NB4 (cell line): ENCODE measurements at regions not wholly inside any gene's neighbourhood (a gene's known extent, or its start where the extent isn't known, plus 50 kb on each side); places are given as distances from the start of the nearest gene placed in this dataset.

ENCODE experiments used
- DNase-seq: peaks from one replicate; pipeline ENCODE4 v3.0.0; 2010; ENCODE audit warnings: low read depth
- H3K4me3 ChIP-seq: one replicate; pipeline ENCODE4 v1.5.1; 2011; ENCODE audit warnings: mild to moderate bottlenecking, low read depth, low read length, moderate library complexity
- MYC ChIP-seq: IDR thresholded peaks from 2 replicates; pipeline ENCODE4 v1.6.1; 2011; ENCODE audit warnings: low read depth, low read length
- POLR2A ChIP-seq: IDR thresholded peaks from 2 replicates; pipeline ENCODE4 v1.6.1; 2011; ENCODE audit warnings: mild to moderate bottlenecking; ENCODE audit not compliant: insufficient read length; ENCODE audit errors: extremely low read depth
- TF ChIP-seq, protein P1 (sequence below): IDR thresholded peaks from one replicate; pipeline ENCODE4 v1.5.1; 2012; ENCODE audit warnings: low read depth, low read length
- TF ChIP-seq, protein P2 (sequence below): IDR thresholded peaks from 2 replicates; pipeline ENCODE4 v1.6.1; 2011; ENCODE audit warnings: low read depth, low read length

DNA sequence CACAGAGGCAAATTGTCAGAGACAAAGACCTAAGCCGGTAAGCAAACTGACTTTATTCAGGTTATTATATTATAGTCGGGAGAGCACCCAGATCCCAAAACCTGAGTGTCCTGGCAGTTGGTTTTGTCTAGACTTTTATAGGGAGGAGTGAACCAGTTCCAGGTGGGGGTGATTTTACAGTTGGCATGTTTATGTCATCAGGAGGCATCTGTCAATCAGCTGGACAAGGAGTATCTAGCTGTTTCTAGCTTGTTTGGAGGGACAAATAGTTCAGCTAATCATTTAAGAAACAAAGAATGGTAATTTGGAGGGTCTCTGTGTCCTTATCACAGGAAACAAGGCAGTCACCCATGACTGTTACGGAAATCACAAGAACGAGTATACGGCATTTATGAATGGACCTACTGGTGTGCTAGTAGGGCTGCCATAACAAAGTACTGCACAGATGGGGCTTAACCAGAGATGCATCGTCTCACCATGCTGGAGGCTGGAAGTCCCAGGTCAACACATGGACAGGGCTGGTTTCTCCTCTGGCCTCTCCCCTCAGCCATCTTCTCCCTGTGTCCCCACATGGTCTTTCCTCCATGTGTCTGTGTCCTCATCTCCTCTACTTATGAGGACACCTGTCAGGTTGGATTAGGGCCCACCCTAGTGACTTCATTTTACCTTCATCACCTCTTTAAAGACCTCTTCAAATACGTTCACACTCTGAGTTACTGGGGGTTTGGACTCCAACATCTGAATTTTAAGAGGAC lies 122.7 kb downstream of the LY86 start:
- TF ChIP-seq, protein P1, sequence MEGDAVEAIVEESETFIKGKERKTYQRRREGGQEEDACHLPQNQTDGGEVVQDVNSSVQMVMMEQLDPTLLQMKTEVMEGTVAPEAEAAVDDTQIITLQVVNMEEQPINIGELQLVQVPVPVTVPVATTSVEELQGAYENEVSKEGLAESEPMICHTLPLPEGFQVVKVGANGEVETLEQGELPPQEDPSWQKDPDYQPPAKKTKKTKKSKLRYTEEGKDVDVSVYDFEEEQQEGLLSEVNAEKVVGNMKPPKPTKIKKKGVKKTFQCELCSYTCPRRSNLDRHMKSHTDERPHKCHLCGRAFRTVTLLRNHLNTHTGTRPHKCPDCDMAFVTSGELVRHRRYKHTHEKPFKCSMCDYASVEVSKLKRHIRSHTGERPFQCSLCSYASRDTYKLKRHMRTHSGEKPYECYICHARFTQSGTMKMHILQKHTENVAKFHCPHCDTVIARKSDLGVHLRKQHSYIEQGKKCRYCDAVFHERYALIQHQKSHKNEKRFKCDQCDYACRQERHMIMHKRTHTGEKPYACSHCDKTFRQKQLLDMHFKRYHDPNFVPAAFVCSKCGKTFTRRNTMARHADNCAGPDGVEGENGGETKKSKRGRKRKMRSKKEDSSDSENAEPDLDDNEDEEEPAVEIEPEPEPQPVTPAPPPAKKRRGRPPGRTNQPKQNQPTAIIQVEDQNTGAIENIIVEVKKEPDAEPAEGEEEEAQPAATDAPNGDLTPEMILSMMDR = no peak
- TF ChIP-seq POLR2A = no peak
- TF ChIP-seq, protein P2, sequence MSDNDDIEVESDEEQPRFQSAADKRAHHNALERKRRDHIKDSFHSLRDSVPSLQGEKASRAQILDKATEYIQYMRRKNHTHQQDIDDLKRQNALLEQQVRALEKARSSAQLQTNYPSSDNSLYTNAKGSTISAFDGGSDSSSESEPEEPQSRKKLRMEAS = no peak; the same call in 1 of the 2 replicates
- DNase-seq = no peak
- H3K4me3 ChIP-seq = peak overlapping the region; percentile 7

DNA sequence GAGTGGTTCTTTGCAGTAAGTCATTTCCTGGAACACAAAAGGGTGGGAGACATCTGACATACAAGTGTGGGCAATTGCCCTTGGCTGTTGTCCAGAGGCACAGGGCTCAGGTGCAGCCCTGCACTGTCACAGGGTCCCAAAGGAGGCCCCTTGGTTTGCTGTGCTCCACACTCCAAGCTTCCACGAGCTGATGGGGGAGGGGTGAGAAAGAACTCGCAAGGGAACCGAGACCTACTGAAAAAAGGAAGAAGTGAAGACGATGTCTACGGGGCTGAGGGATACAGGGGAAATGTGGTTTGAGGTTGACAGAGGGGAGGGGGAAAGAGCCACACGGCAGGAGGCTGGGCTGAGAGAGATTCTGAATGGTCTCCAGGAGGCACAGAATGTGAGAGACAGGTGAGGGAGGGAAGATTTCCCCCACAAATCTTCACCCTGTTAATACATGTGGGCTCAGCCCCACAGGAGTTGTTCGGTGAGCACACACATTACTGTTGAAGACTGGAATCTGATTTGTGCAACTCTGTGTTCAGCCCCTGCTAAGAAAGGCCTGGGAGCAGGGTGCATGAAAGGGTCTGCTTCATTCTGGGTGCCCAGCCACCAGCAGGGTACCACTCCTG lies 123.4 kb downstream of the LY86 start:
- peak; percentile 98 for DNase-seq
- TF ChIP-seq MYC (peak; percentile 59), POLR2A (no peak)
- TF ChIP-seq, protein P2 = peak; percentile 60
- peak overlapping the region; percentile 43 for H3K4me3 ChIP-seq

DNA sequence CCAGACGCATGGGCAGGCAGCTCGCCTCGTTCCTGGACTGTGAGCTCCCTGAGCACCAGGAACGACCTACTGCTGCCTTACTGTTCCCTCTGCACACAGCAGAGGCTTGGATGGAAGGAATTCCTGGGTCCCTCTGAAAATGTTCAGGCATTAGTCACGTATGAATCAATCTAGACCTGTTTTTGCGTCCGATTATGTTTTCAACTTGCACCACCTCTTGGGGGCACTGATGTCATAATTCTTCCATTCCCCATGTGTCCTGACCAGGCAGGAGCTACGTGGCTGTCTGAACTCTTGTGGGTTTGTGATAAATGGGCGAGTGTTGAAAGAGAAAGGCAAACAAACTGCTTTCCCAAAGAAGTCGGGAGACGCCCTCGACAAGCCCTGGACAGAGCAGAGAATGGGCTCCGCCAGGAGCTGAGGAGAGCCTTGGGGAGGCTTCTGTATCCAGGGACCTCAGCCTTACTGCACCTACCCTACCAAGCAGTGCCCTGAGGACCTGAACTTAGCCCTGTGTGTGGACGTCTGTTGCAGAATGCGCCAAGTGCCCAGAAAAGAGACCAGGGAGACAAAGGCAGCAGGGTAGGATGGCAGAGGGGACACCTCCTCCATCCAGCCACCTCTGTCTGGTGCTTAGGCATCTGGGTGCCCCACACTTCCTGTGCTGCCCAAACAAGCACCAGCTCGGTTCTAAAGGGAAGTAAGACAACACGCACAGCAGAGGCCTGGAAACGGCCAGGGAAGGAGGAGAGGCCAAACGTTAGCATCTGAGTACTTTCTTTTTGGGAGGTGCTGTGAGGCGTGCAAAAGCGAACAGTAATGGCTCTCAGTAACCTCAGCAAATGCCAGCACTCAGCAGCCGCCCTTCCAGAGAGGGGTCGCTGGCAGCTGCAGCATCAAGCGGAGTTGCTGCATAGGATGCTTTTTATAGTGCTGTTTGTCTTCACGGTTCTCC lies 124.2 kb downstream of the LY86 start:
- H3K4me3 ChIP-seq = peak overlapping the region; percentile 43
- DNase-seq = peak; percentile 97
- TF ChIP-seq POLR2A (peak; percentile 33), MYC (peak; percentile 78)
- TF ChIP-seq, protein P2 = peak; percentile 75
- TF ChIP-seq, protein P1 = peak; percentile 20

DNA sequence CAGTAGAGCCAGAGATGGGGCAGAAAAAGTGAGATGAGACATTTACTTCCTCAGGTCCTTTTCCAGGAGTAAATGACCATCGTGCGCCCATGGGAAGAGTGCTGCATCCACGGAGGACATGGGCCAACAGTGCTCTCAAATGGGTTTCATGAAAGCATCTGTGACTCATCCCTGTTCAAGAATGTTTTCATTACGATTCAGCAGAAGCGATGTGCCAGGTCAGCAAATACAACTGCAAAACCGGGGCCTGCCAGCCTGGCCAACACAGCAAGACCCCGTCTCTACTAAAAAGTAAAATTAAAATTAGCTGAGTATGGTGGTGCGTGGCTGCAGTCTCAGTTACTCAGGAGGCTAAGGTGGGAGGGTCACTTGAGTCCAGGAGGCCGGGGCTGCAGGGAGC lies 125.1 kb downstream of the LY86 start:
- peak; percentile 72 for DNase-seq
- peak overlapping the region; percentile 43 for H3K4me3 ChIP-seq
- TF ChIP-seq, protein P1 = no peak
- 0 out of 2 replicates have a peak, but pooled peaks have one; percentile 34 for TF ChIP-seq MYC

DNA sequence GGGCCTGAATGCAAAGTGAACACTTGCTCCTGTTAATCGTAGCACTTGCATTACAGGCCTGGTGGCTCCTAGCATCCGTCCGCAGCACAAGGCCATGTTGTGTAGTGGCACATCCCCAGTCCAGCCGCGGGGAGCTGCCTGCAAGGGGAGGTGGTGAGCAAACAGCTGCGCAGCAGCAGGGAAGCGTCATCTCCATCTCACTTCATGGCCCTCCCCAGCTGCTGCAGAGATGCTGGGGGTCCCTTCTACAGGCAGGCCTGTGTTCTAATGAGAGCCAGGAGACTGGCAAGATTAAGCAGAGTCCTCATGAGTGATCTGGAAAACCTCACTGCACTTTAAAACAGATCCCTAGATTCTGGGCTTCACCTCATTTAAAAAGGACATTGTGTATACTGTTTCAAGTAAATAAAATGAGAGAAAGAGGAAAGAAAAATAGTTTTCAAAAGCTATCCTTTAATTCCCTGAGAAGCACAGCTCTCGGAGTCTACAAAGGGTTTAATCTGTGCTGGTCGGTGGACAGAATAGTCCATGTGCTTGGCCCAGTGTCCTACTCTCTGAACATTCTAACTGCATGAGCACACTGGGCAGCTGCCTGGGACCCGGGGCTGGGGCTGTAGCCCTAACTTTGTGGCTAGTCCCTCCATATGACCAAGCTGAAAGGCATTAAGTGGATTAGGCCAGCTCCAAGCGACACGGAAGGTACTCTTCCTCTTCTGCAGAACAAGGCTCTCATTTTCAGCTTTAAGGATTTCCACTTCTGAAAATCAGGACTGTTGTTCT lies 125.8 kb downstream of the LY86 start:
- no peak for DNase-seq
- TF ChIP-seq, protein P2 = no peak
- TF ChIP-seq POLR2A (no peak), MYC (no peak)
- TF ChIP-seq, protein P1 = no peak
- no peak overlapping the region for H3K4me3 ChIP-seq
